Fibroblast of upper back skin (primary cell): ENCODE measurements at regions not wholly inside any gene's neighbourhood (a gene's known extent, or its start where the extent isn't known, plus 50 kb on each side); places are given as distances from the start of the nearest gene placed in this dataset.

Experiments used
- DNase-seq: peaks from one replicate; pipeline ENCODE4 v3.0.0-alpha.2; 2013

DNA sequence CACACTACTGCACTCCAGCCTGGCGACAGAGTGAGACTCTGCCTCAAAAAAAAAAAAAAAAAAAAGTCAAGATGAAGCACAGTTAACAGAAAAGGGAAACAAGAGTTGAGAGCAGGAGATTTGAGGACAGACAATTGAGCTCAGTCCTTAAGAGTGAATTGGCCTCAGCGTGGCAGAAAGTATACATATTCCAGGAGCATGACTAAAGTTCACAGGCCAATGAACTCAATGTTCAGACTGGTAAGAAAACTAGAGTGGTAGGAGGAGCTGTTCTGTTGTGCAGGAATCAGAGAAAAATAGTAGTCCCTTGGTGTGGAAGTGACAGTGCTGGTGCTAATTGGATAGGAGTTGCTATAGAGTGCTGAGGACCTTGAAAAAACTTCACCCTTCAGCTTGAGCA is 60.0 kb downstream of the NRN1 start:
- no peak for DNase-seq

DNA sequence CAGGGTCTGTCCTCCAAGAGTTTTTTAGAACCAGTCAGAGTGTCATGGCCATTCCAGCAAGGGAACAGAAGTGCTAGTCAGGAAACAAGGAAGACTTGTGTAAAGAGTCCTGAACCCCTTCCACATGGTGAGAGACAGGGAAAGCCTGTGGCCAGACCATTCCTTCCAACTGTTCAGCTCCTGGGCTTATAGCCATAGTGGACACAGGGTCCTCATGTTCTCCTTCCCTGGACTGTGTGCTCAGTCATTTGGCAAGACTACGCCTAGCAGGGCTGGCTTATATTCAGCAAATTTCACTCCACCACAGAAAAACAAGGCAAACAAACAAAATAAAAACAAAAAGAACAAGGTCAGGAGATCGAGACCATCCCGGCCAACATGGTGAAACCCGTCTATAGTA is 60.5 kb downstream of the NRN1 start:
- DNase-seq, result no peak

DNA sequence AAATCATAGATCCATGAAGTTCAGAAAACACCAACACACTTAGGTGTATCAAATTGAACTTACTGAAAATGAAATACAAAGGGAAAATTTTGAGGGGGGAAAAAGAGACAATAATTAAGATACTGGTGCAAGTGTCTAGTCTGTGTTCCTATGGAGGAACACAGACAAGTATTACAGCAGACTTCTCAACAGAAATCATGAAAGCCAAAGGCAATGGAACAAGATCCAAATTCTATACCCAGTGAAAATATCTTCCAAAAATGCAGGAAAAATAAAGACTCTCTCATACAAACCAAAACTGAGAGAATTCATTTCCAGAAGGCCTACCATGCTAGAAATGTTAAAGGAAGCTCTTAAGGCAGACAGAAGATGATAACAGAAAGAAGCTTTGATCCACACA is 63.1 kb downstream of the NRN1 start:
- DNase-seq, result no peak

DNA sequence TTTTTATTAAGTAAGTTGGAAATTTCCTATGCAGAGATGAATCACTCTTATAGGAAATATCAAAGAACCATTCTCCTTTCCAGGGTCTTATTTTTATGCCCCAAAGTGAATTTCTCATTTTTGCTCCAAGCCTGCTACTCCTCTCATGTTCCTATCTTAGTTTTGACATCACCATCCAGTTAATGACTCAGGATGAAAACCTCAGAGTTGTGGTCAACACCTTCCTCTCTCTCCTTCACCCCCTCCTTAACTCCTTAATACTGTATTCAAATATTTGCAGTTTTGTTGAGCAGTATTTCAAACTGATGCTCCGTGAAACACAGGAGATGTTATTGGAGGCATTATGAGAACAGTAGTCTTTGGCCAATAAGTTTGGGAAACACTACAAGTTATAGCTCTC is 64.1 kb downstream of the NRN1 start:
- peak; percentile 68 for DNase-seq

DNA sequence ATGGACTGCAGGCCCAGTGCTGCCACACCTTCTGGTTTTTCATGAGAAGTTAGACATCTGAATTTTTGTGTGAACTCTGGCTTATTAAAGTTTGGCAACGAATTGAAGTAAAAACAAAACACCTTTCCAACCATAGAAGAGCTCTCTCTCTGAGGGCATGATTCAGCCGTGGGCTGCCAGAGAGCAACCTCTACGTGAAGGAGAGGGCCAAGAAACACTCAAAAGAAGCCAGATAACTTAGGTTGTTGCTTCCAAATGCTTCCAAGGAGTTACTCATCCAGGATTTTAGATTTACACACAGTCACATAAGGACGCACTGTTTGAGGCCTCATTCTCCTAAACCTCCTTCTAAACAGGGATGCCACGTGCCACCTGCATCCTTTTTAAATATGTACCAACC is 65.5 kb downstream of the NRN1 start:
- DNase-seq, result peak; percentile 77

DNA sequence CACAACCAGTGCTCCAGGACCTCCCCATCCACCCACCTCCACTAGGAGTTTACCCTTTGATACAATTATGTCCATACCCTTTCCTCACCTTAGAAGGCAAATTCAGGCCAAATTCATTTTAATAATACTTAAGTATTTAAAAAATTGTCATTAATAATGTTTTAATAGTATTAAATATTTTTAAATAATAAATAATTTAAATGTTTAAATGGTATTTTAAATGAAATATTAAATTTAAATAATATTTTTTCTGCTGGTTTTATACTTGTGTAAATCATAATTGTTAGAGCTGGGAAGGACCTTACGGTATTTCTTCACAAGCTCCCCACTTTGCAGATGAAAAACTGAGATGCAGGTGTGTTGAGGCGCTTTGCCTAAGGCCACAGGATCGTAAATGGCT is 67.8 kb downstream of the NRN1 start:
- DNase-seq, result no peak

DNA sequence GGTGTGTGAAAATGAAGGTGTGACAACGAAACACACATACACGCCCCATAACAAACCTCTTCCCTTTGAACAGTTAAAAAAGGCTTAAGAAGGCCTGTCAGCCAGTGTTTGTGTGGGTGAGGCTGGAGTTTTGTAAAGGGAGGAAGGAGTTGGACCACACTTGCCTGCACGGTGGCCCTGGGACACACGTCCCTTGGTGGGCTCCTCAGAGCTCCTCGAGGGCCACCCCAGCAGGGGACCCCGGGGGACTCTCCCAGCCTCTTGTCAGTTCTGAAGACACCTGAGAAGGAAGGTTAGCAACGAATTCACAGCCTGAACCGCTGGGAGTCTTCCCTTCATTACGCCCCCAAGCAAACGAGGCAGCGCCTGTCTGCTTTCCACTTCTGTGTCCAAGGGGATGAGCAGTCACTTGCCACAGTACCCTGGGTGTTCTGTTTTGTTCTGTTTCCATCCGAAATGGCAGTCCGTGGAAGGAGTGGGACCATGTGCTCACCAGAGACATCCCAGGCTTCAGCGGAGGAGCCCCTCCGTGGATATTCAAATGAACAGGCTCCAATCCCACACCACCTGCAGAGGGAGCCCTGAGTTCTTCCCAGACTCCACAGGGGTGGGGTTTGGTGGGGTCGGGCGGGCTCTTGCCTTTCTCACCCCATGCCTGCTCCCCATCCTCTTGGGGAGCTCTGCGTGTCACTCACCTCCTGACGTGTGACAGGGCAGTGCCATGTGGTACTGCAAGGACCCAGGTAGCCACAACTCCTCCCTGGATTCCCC is 68.6 kb downstream of the NRN1 start:
- no peak for DNase-seq

DNA sequence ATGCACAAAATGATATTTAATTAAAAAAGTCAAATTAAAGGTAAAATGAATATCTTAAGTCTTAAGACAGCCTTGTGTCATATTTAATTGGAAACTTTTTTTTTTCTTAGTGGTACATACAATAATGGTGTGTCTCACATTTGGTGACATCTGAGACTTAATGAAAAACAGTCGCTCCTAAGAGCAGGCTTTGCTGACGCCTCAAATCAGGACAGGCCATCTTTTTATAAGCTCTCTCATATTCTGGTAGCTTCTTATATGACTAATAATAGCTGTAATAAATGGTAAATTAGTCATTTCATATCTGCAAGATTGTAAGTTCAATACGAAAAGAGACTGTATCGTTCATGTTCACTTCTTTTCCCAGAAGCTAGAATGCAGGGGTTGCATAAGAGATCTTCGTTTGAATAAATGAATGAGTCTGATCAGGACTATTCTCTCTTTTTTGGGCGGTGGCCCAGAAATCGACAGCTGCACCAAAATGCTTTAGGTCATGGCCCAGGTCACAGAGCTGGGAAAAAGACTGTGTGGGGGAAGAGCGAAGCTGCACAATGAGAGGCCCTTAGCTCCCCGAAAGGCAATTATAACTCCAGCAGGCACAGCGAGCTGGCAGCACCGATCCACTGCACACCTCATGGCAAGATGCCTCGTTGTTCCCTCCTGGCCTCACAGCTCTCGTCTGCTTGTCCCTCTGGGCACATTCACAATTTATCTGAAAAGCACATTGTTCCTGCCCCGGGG is 69.4 kb downstream of the NRN1 start:
- DNase-seq, result peak; percentile 58

DNA sequence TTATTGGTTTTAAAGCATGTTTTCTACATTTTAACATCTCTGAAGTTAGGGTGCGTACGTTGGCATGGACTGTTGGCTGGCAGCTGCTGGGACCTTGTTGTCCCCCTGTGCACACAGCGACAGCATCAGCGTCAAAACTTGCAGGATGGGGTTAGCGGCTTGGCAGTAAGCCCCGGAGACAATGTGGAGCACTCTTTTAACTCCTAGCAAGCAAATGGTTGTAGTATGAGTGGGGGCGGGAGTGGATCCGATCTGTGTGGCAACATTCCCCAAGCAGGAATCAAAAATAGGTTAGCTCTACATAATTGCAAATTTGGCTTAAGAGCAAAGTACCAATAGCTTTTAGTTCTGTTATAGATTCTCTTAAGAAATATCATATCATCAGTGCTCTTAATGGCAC is 70.1 kb downstream of the NRN1 start:
- peak; percentile 80 for DNase-seq

DNA sequence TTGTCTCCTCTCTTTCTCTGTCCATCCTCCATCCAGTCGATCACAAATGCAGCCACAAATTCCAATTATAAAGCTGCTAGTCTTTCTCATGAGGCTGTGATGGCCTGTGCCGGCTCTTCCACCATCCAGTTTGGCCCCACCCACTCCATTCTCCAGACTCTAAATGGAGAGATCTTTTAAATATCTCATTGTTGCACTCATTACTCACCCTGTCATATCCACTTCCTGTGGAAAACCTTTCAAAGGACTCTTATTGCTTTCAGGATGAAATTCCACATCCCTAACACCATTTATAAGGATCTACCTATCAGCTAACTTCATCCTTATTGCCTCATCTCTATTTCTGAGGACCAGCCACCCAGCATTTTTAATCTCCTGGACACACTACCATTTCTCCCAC is 70.6 kb downstream of the NRN1 start:
- DNase-seq, result peak; percentile 74

DNA sequence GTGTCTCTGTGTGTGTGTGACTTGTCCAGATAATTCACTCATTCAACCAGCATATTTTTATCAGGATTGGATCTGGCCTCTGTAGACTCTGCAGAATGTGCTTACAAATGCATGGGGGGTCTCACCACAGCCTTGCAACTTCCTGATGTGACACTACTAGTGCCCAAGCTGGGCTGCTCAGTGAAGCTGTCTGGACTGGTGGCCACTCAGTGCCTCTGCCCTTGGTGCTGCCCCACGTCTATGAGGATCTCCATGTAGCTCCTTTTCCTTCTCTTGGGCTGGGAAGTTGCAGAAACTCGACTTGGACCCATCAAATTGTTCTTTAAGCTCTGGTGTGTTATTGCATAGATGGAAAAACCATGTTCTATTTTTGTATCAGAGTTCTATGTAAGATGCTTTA is 75.8 kb downstream of the NRN1 start:
- no peak for DNase-seq

DNA sequence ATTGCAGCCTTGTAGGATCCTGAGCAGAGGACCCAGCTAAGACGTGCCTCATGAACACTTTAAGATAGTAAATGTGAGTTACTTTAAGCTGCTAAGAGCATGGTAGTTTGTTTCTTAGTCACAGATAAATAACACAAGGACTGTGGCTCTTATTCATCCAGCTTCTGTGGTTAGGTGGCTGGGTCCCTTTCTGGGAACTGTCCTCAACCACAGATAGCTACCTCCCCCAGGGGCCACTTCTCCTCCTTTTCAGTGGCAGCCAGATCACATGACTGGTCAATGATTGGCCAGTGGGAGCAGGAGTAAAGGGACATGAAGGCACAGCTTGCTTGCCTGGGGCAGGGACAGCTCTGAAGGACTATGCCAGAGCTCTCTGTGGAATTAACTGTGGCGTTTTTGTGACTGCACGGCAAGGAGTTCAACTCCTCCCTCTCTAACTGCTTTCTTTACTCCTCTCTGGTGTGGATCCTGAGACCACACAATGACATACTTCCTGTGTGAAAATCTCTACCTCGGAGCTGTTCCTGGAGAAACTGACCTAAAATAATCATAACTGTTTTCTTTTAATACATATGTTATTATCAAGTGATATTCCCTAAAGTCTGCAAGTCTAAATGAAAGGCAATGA is 76.5 kb downstream of the NRN1 start:
- DNase-seq, result no peak

DNA sequence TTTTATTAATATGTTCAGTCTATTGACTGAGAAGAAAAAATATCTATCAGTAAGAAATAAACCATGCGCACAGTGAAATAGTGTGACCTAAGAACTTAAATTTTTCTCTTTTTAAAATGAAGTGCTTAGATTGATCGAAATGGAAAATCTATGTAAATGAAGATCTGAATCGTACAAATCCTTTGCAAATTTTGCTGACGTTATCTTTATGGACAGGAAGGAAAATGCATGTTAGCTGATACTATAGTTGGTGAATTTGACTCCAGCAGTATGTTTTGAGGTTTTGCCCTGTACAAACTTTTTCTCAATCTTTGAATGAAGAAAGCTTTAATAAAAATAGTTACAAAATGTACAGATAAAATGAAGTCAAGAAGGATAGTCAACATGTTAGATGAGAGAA is 82.9 kb downstream of the NRN1 start:
- DNase-seq, result no peak

DNA sequence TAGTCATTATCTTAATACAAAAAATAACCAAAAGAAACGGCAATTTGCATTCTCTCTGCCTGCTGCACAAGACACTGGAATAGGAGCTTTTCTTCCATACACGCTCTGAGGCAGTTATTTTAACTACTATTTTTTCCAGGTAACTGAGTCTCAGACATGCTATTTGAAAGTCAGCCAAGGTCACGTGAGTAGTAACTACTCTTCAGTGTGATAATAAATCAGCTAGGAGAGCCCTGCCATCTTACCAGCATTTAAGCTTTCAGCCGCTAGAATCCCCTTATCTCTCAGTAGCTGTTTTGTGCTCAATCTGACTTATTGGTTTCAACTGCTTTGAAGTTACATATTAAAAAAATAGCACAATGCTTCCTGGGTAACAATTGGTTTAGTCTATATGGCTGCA is 84.5 kb downstream of the NRN1 start:
- no peak for DNase-seq

DNA sequence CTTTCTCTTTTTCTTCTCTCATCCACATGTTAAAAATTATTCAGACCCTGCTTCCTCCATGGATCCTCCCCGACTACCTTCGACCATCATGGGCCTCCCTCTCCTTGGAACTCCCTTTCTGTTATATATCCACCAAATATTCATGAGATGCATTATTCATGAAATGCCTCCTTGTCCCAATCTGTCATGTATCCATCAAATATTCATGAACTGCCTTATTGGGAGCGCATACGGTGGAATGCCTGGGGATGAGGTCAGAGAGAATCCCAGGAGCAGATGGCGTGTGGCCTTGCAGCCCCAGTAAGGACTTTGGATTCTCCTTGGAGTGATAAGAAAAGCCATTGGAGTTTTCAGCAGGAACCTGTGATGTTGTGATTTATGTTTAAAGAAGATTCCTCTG is 97.0 kb downstream of the NRN1 start:
- no peak for DNase-seq

DNA sequence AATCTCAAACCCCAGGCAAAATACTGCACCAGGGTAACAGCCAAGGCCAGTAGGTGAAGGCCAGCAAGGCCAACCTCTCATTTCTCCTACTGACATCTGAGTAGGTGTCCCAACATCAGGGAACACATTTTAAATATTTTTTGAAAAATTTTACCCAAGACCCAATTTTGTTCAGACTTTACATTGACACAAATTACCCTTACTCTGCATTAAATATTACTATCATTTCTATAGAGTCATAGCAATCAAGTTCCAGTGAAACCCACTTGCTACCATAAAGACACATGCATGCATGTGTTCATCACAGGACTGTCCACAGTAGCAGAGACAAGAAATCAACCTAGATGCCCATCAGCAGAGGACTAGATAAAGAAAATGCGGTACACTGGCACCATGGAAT is 99.9 kb downstream of the NRN1 start:
- no peak for DNase-seq

DNA sequence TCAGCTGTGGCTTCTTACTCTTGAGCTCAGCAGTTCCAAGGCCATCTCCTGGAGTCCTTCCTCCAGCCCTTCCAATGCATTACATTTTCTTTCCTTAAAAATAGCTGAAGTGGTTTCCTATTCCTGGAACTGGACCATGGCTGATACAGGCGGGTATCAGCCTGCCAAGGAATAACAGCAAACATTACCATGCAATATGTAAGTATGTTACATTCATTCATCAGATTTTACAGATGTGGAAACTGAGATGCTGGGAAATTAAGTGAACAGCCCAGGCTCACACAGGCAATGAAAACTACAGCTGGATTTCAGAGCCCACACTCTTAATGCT is 100.4 kb downstream of the NRN1 start:
- no peak for DNase-seq

DNA sequence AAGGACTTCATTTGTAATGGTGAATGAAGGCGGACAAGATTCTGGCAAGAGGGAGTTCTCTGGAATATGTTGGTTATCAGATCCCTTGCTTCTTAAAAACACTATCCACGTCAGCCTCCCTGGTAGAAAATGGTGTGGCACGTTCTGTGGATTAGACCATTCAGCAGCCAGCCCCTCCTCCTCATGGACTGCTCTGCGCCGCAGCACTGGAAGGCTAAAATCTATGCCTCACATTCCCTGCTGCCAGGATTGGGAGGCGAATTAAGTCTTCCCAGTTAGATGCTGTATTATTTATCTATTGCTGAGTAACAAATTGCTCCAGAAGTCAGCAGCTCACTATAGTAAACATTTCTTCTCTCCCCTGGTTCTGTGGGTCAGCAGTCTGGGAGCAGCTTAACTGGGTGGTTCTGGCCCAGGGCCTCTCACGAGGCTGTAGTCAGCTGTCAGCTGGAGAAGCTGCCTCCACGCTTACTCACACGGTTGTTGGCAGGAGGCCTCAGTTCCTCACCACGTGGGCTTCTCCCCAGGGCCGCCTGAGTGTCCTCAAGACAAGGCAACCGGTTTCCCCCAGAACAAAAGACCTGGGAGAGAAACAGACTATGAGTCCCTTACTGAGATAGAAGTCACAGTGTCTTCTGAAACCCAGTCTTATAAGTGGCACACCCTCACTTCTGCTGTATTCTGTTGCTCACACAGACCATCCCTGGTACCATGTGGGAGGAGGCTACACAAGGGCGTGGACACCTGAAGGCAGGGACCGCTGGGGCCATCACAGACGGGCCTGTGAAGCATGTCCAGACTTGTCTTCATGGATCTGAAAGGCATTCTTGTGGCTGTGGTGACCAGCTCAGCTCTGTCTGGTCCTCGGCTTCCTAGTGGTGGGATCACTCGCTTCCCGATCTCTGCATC is 101.0 kb downstream of the NRN1 start:
- peak; percentile 93 for DNase-seq

DNA sequence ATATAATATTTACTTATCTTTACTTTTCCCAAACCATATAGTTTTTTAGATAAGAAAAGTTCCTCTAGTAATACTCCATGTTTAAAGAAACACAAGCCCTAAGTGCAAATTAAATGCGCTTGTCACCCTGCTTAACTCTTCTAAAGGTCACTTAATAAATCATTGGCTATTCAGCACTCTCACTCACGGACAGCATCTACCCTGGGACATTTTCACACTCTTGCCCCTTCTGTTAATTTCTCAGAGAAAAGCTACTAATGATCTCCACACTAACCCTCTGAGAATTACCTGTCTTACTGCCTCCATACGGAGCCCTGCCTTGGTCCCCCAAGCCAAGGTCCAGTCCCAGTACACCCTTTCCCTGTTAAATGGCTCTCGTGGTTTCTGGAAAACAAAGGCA is 102.2 kb downstream of the NRN1 start:
- no peak for DNase-seq

DNA sequence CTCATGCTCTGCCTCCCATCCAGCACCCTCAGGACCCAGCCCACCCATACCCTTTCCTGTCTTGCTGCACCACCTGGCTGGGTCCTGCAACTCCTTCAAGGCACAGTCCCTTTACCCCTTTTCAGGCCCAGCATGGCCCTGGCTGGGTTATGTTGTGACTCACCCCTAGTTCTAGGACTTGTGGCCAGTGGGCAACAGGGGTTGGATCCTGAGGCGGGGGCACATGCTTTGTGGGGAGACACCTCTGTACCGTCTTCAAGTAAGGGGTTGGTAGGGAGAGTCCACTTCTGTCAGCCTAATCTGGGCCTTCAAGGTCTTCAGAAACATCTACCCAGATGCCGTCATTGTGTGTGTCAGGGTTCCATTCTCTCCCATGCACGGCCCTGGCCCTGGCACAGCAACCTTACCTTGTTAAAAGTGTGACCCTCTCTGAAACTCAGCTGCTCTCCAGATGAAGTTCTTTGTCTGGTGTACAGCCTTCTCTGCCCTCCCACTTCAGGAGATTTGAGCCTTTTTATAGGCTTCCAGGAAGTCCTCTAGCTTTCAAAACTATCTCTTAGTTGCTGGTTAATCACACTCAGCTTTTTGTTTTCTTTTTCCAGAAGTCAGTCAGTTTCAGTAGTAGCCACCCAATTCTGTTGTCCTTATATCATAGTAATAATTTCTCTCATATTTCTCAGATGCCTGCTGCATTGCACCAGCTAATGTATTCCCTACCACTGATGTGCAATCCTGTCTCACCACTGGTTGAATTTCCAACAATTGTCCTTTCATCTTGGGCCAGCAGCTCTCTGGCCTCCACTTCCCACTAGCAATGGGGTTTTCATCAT is 107.3 kb downstream of the NRN1 start:
- peak; percentile 10 for DNase-seq

DNA sequence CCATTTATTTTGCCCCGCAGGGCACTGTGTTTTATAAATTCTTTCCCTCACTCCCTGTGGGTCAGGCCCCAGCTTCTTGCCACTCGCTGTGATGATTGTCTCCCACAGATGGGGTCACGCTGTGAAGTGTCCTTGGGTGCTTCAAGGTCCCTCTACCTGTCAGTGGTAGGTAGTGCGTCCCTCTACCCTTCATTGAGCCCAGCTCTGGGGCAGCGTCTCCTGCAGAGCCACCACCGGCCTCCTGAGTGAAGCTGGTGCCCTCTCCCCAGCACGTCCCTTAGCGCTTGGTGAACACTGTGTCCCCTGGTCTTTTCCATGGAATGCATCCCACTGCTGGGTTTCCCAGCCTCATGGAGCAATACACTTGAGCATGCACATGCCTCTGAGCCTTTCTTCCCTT is 108.2 kb downstream of the NRN1 start:
- no peak for DNase-seq

DNA sequence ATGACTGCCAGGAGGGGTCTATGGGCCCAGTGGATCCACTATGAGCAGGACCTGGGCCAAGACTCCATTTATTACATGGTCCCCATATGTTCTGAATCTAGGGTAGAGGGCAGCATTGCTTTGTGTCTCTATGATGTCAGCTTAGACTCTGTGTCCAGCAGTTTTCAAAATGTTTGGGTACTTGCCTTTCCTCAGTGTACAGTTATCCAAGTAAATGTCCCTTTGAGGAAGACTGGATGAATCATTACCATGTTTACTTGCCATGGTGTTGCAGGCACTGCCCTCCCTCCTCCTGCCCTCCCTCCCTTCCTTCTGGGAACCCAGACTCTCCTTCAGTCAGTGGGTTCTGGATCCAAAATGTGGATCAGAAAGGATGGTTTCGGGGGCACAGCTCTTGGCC is 108.6 kb downstream of the NRN1 start:
- no peak for DNase-seq
